ENCODE measurements at regions not wholly inside any gene's neighbourhood (a gene's known extent, or its start where the extent isn't known, plus 50 kb on each side); places are given as distances from the start of the nearest gene placed in this dataset.

DNA sequence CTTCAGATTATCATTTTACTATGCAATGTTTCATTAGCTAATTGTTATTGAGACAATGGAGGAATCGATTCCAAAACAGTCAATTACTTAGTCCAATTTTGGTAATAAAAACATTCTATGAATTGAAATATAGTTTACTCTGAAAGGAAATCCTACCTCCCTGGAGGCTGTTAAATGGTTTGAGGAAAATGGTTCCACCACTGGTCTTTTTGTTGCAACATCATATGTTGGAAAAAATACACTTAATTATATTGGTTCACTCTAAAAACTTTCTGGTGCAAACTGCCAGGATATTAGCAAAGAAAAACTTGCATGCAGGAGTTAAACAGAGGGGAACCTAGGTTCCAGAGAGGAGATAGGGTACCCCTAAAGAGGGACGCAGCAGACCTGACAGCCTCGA, 267.3 kb upstream of the LYZL1 start:
- no peak for DNase-seq (ENCODE audit: low read depth in 1 of 2, low spot score in 1 of 2)

DNA sequence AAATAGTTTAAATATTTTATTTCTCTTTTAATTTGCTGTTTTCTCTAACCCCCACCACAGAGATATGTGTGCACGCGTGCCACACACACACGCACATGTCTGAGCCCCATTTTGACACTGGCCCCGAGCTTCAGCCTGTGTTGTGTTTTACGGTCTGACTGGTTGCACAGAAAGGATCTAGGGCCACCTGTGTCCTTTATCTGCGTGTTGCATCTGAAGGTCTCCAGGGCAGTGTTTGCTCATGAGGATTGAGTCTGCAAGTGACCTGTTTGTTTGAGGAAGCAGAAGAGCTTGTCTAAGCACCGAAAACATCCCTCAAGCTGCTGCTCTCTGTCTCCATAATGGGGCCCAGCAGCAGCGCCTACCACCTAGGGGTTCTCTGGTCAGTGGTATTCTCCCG, 266.4 kb upstream of the LYZL1 start:
- DNase-seq (ENCODE audit: low read depth in 1 of 2, low spot score in 1 of 2), result no peak

DNA sequence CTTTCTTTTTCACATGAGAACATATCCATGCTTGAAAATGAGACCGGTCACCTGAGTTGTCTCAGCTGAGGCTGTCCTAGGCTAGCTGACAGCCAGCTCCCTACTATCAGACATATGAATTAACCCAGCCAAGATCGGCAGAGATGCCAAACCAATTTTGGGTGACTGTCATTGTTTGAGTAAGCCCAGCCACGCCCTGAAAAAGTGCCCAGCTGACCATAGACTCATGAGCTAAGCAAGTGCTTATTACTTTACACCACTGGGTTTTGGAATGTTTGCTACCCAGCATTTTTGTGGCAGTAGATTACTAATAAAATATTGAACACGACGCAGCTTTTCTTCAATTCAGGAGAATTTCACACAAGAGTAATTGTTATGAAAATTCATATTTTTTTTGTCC, 265.2 kb upstream of the LYZL1 start:
- no peak for DNase-seq (ENCODE audit: low read depth in 1 of 2, low spot score in 1 of 2)

DNA sequence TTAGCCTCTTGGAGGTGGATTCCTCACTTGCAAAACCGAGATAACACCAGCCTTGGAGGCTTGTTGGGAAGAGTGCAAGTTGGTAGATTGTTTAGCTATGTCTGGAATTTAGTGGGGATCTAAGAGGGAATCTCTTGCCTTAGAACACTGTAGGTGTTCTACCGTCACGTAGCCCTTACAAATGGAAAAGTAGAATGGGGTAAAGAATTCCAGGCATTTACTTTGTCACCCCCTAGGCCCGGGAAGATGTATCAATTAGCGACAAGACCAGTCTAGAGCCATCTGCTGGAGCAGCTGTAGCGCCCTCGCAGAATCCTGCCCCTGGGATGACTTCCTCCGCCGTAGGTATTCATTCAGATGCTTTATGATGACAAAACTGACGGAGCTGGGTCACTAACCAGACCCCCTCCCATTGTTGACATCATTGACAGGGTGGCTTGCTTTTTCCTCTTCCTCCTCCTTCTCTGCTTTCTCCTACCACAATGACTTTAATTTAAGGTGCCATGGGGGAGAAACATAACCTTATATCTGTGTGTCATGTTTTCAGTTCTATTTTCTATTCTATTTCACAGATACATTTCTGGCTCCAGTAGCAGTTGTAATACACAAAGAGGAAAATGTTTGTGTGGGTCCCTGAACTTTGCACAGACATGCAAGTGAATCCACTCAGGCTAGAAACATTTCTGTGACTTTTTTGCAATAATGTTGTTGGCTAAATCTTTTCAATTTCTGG, 262.6 kb upstream of the LYZL1 start:
- DNase-seq (ENCODE audit: low read depth in 1 of 2, low spot score in 1 of 2), result no peak

DNA sequence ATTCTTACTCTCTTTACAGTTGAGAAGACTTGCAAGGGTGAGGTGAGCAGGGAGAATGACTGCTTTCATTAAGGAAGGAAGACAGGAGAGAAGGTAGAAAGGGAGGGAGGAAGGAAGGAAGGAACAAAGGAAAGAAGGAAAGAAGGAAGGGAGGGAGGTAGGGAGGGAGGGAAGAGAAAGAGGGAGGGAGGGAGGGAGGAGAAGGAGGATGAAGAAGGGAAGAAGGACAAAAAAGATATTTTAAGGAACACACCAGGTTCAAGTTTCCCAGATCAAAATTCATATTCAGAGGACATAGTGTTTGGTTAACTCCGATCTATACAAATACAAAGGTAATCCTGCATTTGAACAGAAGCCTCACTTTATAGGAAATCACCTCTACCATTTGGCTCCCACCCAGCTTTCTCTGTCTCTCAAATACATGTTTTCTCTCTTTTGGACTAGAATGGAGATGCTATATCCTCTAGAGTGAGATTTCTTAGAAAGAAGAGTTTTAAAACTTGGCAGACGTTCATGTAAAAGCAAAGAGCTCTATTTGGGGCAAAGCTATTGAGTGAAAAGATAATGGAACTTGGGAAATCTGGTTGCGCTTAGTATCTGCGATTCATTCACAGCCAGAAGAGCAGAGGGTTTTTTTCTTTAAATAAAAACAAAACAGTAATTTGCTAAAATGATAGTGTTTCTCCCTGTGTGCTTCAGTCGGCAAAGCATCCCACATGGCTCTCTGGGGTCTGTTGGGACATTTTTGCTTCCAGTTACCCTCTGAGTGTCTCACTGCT, 261.9 kb upstream of the LYZL1 start:
- no peak for DNase-seq (ENCODE audit: low read depth in 1 of 2, low spot score in 1 of 2)

DNA sequence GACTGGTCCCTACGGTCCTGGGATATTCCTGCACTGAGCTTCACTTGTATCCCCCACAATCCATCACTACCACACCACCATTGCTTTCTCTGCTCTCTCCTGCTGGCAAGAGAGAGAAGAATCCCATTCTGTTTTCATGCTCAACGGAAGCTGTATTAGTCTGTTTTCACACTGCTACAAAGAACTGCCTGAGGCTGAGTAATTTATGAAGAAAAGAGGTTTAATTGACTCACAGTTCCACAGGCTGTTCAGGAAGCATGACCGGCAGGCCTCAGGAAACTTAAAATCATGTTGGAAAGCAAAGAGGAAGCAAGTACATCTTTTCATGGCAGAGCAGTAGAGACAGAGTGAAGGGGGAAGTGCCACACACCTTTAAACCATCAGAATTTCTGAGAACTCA, 260.4 kb upstream of the LYZL1 start:
- no peak for DNase-seq (ENCODE audit: low read depth in 1 of 2, low spot score in 1 of 2)

DNA sequence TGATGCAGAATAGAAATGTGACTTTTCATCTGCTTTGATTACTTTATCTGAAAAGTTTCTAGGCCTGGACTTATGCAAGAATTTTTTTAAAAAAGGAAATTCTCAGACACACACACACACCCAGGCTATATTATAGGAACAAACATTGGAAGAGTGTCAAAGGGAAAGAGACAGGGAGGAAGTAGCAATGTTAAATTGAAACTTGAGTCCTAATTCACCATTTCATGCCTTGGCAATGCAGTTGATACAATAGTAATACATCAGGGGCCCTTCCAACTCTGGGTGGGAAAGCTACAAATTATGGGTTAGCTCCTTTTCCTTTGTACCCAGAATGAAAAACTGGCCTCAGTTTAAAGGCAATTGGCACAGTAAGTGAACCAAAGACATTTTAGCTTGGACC, 258.0 kb upstream of the LYZL1 start:
- no peak for DNase-seq (ENCODE audit: low read depth in 1 of 2, low spot score in 1 of 2)

DNA sequence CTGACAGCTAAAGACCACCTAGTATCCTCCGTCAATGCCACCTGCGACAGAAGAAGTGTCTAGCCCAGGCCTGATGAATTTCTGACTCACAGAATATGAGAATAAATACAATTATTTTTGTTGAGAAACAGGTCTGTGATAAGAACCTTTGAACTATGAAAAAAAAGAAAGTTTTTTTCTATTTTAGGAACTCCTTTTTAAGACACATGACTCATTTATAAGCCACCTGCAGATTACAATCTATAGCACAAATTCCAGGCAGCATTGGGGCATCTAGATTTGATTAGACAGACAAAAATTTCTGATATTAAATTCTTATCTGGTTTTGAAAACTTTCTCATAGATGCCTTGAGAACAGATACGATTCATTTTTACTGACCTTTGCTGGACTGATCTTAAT, 256.7 kb upstream of the LYZL1 start:
- DNase-seq (ENCODE audit: low read depth in 1 of 2, low spot score in 1 of 2), result no peak

DNA sequence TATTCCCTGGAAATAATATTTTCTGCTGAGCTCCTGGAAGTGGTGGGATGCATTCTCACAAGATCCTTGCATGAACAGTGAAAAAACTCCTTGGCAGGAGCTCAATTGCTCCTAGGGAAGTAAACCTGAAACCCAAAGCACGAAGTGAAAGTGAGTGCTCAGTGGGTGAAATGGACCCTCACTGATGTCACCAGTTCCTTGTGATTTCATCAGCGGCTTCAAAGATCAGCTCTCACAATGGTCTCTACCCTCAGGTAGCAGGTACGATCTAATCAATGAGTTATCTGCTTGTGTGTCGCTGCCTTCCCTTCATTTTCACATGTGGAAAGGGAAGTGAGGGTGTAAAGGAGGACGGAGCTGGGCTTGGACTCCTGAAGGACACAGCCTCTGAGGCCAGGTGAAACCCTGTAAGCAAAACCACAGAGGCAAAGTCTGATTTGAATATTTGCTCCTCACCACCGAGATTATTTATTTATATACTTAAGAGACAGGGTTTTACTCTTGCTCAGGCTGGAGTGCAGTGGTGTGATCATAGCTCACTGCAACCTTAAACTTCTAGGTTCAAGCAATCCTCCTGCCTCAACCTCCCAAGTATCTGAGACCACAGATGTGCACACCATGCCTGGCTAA, 255.4 kb upstream of the LYZL1 start:
- no peak for DNase-seq (ENCODE audit: low read depth in 1 of 2, low spot score in 1 of 2)

DNA sequence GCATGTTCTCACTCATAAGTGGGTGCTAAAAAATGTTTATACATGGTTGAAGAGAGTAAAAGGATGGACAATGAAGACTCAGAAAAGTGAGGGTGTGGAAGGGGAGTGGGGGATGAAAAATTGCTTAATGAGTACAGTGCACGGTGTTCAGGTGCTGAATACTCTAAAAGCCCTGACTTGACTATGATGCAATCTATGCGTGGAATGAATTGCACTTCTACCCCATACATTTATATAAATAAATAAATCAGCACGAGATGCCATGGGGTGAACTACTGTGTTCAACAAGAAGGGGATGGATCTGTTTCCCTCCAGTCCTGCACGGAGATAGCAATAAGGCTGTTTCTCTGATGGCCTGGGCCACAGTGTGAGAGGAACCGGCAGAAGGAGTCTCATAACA, 254.3 kb upstream of the LYZL1 start:
- DNase-seq (ENCODE audit: low read depth in 1 of 2, low spot score in 1 of 2), result no peak

DNA sequence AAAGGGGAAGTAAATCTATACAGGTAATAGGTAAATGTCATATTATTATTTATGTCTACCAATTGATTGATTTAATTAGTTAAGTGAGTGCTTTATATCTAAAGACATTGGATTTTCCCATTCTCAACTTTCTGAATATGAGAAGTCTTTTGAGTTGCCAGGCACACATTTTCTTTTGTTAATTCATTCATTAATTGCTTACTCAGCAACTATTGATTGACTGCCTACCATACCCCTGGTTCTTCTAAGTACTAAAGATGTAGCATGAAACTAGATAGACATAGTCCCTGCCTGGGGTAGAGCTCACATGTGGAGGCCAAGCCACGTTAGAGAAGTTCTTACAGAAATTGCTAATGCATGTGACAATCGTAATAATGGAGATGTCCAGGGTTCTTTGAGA, 253.1 kb upstream of the LYZL1 start:
- no peak for DNase-seq (ENCODE audit: low read depth in 1 of 2, low spot score in 1 of 2)

DNA sequence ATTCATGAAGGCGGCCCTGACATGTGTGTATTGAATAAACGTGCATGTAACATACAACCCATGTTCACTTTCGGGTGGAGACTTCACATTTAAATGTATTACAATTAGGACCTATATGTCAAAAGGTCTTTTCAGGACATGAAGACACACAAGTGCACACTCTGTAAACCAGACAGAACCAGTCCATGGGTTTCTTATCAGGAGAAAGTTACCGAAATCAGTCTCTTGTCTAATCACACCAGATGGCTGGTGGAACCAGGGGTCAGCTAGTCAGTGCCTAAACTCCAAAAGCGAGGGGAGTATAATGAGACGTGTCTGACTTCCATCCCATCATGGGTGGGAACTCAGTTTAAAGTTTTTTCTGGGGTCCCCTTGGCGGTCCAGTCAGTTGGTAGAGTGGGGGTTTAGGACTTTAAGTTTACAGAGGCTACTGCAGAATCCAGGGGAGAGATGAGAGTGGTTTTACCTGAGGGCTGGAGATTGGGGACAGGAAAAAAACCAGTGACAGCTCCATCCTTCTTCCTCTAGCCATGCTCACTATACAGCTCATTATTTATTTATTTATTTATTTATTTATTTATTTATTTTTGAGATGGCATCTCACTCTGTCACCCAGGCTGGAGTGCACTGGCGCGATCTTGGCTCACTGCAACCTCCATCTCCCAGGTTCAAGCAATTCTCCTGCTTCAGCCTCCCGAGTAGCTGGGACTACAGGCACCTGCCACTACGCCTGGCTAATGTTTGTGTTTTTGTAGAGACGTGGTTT, 251.3 kb upstream of the LYZL1 start:
- no peak for DNase-seq (ENCODE audit: low read depth in 1 of 2, low spot score in 1 of 2)

DNA sequence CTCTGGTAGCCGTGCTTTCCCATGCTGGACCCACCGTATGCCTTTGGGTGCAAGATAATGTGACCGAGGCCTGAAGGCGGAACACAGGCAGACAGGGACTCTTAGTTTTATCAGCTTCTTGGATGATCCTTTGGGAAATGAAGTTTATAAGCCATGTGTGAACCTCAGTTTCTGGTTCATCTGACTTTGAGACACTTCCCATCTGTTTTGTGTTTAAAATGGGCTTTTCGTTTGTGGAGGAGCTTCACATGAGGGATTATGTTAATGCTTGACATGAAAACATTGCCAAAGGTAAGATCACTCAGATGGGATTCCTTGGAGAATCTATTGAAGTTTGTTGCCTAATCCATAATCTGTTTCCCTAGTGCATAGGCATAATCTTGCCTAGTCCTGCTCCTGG, 249.8 kb upstream of the LYZL1 start:
- no peak for DNase-seq (ENCODE audit: low read depth in 1 of 2, low spot score in 1 of 2)

DNA sequence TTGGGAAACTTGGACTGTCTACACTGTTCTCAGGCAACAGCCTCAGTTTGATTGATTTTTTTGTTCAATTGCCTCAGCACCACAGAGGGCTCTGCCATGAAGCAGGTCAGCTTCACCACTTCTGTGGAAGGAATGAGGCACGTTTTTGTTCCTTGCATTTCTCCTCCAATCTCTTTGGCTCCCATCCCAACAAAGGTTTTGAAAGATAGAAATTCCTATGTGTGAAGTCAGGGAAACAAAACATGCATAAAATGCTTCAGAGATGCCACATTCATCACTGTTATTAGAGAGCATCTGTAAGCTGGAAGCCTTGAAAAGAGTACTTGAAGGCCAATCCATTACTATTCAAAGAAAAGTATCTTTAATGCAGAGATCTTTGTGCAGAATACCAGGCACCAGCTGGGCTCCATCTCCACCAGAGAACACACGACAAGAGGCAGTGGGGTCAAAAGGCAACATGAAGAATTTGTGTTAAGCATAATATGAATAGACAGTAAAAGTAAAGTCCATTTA, 249.1 kb upstream of the LYZL1 start:
- no peak for DNase-seq (ENCODE audit: low read depth in 1 of 2, low spot score in 1 of 2)

DNA sequence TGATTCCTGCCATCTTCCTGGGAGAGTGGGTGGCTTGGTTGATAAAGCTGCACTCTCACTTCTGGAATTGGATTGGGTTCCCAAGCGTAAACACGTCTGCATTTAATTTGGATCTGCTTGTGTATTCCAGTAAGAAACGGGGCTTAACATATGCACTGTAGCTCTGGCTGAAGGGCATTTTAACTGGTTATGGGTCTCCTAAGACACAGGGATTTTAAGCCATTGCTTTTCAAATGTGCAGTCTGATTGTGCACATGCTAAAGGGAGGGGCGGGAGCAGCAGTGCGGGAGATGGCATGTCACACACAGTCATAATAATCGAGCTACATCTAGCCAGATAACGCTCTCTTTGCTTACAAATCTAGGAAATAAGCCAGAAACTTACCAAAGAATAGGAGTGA, 247.3 kb upstream of the LYZL1 start:
- DNase-seq (ENCODE audit: low read depth in 1 of 2, low spot score in 1 of 2), result no peak

DNA sequence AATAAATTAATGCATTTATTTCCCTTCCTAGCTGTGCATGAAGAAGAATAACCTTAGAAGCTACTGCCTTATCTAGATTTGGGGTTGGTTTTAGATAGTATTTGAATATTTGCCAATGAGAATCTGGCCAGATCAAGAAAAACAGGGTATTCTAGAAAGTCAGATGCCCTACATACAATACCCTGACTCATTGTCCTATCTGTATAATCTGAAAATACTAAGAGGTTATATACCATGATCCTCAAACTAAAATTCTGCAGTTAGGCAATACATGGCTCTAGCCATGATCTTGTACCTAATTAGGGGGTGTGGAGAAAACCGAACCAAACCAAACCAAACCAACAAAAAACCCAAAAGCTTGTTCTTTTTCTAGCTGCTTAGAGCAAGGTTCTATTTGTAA, 240.4 kb upstream of the LYZL1 start:
- no peak for DNase-seq (ENCODE audit: low read depth in 1 of 2, low spot score in 1 of 2)

DNA sequence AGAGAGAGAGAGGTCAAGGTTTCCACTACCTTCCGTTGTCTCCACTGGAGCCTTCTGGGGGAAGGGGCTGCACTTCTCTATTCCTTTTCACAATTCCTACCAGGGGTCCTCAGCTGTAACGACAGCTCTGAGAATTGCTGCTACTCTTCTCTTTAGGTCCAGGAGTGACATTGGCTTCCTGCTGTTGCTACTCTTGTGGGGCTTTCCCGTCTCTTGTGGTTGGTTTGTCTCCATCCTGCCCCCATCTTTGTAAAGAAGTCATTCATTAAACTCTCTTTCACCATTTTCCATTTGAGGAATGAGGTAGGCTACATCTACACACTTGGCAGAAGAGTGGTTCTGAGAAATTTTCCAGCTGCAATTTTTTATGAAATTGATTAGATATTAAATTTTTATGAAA, 238.8 kb upstream of the LYZL1 start:
- no peak for DNase-seq (ENCODE audit: low read depth in 1 of 2, low spot score in 1 of 2)

DNA sequence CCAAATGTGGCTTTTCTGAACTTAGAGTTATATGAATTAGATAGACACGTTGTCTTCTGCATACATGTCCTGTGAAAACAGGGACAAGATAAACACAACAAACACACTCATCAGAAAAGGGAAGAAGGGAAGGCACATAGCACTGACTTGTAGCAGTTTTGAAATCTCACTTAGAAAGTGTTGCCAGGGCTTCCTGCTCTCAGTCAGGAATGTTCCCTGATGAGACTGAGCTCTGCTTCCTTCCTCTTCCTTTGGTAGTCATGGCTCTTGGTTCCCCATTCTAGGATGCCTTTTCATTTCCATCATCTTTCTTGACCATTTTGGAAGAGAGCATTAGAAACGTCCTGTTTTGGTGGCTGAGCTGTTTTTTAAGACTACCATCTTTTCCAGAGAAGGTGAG, 233.8 kb upstream of the LYZL1 start:
- DNase-seq (ENCODE audit: low read depth in 1 of 2, low spot score in 1 of 2), result no peak

DNA sequence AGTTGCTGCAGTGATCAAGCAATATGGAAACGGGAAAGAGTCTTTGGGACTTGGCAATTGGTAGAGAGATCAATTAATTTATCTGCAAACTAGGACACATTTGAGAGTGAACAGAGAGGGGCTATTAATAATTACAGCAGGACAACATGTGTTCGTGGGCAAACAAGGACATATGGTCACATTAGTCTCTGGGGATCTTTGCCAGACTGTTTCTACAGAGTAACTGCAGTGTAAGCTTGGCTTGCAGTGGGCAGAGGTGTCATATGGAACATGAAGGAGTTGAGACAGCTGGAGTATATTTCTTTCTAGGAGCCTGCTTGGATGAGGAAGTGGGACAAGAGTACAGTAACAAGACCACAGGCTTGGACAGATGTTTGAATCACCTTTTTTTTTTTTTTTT, 232.1 kb upstream of the LYZL1 start:
- DNase-seq (ENCODE audit: low read depth in 1 of 2, low spot score in 1 of 2), result no peak

DNA sequence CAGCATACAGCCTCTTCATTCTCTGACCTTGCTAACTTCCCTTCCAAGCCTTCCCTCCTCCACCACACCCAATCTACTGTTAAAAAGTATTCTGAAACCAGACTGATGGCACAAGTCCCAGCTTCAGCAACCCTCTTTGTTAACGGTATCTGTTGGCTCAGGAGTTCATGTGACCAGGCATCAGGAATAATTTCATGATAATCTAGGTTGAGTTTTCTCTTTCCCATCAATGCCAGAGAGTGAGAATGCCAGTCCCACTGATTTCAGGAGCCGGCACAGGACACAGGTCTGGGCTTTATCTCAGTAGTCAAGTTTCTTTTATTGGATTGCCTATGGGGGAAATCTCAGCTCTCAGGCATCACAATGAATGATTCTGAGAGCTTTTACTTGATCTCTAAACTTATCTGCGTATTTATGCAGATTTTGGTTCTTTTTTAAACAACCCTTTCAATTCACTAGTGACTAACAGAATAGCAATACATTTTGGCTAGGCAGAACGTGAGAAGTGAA, 231.0 kb upstream of the LYZL1 start:
- DNase-seq (ENCODE audit: low read depth in 1 of 2, low spot score in 1 of 2), result no peak

All from activated CD4-positive, alpha-beta T cell treated with anti-CD3 and anti-CD28 coated beads, Interleukin-2, amount 50 U/mL, for 24 hours (primary cell).